SKM-1 (cell line): ENCODE measurements at regions not wholly inside any gene's neighbourhood (a gene's known extent, or its start where the extent isn't known, plus 50 kb on each side); places are given as distances from the start of the nearest gene placed in this dataset.

Experiments
- DNase-seq: peaks from one replicate; lab custom pipeline; 2025; ENCODE audit not compliant: unreplicated experiment; lab: John Stamatoyannopoulos, UW

DNA sequence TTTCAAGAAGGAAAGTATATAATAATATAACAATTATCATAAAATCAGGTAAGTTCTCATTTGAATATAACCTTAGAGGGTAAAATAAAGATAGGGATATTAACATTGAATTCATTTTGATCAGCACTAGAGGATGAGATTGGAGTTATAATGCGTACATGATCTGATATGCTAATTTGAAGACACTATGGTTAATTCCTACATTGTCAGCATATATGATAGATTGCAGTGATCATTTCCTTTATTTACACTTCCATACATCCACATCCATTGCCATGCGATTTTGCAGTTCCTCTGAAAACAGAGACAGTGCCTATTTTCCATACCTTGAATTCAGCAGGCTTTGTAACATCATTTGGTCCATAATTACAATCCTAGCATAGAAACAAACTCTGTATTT is 519.2 kb downstream of the CCDC85A start:
- DNase-seq: no peak

DNA sequence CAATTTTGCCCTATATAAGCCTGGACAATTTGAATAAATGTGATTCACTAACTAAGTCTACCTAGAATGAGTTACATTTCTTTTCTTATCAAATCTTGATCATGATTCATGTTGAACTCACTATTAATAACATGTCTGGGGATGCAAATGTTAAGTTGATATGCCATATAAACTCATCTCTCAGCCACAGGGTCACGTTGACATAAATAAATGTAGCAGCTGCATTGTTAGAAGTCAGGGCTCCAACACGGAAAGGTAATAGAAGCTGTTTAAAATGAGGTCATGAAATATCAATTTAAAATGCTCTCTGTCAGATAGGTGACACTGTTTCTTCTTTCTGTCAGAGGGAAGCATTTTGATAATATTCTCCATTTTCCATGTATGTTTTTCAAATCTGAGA is 521.9 kb downstream of the CCDC85A start:
- DNase-seq: no peak

DNA sequence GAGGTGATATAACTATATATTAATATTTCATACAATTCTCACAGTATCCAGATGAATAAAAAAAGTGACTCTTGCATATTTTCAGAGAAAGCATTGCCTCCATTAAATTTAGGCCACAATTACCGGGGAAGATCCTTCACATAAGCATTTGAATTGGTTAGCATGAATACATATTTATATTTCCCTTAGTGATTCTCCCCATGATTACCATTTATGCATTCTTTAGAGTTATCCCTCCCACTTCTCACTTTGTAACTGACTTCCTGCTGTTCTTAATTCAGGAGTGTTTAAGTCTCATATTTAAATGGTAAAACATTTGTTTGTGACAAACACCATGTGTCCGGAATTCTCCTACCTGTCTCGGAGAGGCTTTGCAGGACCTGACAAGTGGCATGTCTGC is 523.4 kb downstream of the CCDC85A start:
- DNase-seq: no peak

DNA sequence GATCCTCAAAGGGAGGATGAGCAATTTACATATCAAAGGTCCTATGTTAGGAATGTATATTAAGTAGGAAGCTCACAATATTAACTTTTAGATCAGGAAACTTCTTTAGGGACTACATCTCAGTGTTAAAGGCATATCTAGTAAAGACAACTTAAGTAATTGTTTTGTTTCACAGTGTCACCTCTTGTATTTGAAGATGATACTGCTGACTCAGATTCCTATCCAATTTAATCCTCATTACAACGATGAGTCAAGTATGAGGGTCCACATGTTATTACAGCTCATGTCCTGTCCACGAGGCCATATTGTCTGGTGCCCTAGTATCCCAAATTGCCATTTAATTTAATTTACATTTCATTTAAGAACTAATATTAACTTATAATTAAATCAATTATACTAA is 523.9 kb downstream of the CCDC85A start:
- DNase-seq: no peak

DNA sequence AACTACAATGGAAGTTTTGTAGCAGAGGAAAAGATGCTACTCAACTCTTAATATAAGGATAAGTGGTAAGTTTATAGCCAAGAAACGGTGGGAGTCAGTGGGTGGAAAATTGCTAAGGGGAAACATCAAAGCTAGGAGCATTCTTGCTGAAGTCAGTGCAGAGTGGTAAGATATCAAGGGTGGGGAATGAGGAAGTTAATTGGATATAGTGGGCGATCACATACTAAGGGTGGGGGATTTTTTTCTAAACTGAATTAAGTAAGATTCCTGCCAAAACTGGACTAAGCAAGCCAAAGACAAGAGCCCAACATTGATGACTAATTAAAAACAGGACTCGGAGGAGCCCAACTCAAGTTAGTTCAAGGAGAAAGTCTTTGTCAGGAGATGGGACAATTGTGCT is 525.4 kb downstream of the CCDC85A start:
- no peak for DNase-seq

DNA sequence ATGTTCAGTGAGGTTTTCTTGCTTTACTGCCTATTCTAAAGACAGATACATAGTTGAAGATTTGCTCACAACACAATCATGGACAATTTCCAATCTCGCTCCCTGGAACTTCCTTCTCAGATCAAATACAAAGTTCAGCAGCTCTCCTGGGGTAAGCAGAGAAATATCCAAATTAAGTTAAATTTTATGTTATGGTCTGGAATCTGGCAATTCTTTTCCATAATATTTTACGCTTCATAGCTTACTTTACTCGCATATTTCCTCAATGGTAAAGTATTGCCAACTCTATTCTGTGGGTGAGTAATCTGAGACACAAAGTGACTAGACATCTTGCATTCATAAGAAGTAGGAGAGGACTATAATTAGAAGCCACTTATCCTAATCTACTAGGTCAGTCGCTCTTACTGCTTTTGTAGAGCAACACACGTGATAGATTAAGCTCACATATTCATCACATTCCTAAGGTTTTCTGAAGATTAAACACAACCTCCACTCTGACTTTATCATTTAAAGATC is 529.4 kb downstream of the CCDC85A start:
- DNase-seq: no peak

DNA sequence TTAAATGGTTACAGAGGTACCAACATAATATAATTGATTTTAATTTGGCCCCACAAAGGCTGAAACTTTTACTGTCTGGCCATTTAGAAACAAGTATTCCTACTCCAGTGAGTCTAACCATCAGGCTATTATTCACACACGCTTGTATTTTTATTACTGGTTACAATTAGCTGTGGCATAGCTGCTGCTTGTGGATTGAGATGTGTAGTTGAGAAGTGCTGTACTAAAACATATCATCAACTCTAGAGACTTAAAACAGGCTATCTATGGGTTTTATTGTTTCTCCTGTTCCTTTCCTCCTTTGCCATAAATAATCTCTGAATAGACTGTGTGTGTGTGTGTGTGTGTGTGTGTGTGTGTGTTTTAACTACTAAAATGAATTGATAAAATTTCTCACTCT is 530.2 kb downstream of the CCDC85A start:
- no peak for DNase-seq

DNA sequence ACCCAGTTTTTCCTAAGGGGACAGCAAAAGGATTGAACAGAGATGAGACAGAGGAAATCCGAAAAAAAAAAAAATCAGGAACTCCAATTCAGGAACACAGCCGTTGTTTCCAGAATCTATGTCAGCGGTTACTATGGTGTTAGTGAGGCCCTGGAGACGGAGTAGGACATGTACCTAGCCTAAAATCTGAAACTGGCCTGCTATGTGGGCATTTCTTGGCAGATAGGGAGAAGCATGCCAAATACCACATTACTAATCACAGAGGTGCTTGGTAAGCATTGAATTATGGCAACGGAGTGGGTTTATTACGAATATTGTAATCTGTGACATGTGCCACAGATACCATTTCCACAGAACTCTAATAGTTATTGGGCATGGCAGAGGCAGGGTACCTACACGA is 530.6 kb downstream of the CCDC85A start:
- no peak for DNase-seq

DNA sequence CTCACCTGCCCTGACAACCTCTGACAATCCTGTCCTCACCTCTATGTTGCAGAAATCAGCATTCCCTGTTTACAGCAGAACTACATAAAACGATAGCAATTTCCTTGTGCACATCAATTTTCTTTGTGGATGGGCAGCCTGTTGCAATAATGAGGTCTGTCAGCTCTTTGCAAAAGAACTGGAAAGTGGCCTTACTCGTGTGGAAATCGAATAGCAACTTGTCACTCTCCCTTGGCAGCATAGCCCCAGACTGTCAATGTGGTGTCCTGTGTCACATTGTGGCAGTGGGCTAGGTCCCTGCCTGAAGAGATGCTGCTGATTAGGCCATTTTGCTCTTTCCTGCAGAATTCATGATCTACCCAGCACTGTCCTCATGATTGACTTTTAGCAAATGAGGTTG is 531.9 kb downstream of the CCDC85A start:
- DNase-seq: no peak

DNA sequence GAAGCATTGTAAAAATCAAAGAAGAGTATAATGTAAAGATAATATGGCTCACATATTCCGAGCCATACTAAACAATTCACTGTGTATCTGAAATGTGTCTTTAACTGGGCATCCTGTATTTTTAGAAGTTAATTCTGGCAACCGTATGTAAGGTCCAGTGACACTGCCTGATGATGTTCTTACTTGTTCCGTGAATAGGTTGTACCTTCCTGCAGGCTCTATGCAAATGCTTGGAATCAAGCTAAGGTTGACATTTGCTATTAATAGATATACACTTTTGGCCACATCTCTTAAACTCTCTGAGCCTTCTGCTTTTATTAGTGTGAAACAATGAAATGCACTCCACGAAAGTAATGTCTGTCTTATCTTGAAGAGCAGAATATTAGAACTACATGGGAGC is 534.6 kb downstream of the CCDC85A start:
- no peak for DNase-seq

DNA sequence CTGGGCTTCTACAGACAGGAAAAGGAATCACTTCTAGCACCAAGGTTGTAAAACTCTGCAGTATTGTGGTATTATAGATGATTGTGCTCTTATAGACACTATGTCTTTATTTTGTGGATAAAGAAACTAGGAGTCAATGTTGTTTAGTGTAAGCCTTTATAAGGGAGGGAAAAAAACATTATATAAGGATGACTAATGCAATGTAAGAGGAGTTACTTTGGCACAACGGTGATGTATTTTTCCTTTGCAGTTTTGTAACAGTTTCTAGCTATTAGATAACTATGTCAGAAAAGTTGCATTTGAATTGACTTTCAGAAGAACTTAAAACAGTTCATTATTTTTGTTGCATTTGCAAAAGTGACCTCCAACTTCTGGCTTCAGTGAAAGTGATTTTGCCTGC is 545.4 kb downstream of the CCDC85A start:
- no peak for DNase-seq

DNA sequence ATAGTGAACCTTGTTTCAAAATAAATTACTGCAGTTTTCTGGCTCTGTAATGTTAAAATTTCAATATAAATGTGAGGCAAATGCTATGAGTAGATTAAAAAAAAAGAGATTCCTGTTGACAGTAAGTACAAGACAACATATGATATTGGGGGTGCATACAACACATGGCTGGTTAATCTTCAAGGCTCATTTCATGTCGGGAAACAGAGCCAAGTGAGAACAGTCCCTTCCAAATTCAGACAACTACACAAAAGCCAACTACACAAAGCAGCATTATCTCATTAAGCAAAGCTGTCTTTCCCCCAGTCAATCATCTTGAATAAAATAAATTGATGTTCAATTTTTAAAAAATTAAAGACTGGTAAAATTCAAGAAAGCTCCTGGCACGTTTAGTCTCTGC is 549.2 kb downstream of the CCDC85A start:
- DNase-seq: no peak

DNA sequence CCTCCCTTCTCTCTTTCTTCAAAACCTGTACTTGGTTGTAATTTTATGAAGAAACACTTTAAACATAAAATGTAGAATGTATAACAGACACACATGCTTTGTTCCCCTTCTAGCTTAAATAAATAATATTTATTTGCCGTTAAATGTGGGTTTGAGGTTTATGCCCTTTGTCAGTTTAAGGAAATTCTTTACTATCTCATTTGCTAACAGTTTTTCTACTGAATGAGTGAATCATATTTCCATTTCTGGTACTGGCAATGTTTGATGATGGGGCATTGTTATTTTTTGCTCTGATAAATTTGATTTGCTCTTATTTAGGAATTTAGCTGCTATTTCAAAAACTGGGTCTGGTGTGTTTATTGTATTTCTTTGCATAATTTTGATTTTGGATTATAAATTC is 555.6 kb downstream of the CCDC85A start:
- no peak for DNase-seq

DNA sequence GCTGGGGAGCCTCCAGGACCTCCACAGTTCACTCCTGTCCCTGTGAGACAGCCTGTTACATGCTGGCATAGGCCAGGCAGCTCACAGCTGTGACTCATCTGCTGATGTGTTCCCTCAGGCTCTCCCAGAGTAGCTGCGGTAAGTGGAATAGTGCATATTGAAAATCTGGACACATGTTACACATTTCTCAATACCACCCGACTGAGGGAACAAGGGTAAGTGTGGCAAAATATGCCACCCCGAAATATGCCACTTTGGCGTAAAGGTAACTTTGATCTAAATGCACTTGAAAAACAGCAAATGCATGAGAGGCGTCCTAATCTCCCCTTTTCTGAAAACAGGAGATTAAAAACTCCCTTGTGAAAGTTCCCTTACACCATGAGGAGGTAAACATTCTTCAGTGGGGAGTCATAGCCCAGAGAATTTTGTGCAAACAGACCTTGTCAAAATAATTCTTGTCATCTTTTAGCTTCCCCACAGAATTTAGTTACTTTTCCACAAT is 557.9 kb downstream of the CCDC85A start:
- no peak for DNase-seq

DNA sequence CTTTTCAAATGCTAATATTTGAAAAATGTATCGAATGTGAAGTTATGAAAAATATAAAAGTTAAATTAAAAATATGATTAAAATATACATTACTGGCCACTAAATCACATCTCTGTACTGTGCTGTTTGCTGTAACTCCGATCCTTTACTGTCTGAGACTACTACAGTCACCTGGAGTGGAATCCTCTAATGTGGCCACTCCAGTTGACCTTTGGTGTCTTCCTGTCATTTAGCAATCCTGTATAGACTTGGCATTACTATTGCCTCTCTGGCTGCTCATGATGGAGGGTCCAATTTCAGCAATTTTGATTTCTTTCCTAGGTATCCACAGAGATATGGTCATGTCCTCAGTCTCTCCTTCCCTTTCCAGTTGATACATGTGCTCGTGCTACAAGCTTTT is 560.0 kb downstream of the CCDC85A start:
- no peak for DNase-seq

DNA sequence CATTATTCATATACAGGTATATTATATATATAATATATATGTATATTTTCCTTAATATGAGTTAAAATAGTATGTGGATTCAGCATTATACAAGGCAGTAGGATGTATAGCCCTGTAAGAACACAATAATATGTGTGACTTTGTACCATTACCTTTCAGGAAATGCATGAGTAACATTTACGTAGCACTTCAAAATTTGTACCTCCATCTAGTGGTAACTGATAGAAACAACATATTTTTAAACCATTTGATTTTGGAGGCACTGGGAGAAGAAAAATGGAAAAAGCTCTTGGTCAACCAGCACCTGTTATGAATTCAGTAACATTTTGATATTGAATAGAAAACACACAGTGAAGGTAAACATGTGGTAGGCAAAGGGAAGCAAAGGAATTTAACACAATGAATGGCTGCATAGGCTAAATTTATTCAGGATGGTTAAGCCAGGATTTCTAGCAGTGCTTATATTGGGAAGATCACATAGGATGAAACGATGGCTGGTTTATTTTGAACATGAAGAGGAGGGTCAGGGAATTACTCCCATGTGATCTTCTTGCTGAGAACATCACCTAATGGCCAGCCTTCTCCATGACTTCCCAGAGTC is 565.5 kb downstream of the CCDC85A start:
- no peak for DNase-seq

DNA sequence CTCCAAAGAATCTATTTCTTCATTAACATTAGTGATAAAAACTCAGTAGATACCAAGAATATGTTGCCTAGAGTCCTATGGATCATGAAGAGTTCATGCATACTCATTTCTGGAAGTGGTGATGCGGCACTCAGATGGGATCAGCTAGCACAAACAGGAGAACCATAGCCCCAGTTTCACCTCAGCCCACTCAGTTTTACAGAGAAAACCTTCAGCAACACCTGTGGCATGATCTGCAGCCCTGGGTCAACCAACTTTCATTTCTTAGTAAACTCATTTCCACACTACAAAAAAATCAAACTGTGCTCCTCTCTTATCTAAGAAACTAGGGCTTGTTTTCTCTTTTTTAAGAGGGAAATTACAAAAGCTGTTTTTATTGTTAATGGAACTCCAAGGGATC is 569.4 kb downstream of the CCDC85A start:
- no peak for DNase-seq

DNA sequence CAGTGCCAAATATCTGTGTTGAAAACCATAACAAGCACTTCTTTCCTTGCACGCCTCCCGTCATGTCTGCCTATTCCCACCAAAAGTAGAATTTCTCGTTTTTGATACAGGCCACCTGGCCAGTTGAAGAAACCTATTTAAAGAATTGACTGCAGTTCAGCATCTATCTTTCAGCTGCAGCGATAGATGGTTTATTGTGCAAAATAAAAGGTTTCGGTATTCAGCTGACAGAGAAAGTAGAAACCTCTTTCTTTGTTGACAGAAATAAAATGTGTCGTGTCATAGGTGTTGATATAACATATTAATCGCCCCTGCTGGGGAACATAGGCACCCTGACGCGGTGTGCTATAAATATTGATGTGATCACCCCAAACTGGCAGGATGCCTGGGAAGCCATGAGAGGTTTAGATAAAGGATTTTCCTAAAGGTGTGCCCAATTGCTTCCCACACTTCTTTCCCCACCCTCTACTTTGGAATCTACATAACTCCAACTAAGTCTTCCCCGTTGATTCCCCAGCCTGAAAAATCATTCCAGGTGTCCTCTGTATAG is 570.4 kb downstream of the CCDC85A start:
- DNase-seq: no peak

DNA sequence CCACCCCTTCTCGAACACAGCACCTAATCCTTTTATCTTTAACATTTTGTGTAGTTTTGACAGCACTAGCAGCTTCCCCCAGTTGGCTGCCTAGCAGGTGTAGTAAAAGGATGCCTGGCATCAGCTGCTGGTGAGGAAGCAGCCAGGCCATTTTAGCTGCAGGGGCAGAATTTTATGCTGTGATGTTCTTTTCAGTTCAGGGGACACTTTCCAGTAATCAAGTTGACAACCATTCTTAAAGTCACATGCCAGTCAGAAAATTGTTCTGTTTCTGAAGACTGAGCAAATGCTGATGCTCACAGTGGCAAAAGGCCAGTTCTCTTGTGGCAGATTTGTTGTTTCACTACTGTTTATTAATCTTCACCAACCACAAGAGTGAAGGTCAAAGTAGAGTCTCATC is 570.8 kb downstream of the CCDC85A start:
- DNase-seq: no peak

DNA sequence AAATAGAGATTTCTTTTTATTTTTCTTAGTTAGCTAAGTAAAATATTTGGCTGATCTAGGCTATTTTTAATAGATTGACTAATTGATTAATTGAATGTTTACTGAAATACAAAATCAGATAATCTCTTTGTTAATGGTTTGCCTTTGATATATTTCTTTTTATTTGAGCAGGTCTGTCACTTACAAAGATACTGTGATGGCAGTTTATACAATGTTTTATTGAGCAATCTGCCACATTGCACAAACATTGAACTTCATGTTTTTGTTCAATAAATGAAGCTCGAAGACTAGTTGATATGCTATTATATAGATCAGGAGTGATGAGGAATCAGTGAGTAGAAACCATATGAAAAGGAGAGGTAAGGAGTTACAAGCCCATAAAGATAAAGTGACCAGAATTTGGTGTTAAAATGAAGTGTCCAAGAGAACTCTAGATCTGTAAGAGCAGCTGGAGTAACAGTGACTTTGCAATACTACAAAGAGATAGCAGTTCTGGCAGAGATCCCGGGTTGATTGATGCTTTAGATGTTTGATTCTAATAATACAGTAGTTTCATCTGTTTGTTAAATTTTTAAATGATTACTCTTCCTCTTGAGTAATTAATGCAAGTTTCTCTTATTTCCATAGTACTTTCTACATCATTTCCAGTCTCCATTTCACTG is 574.2 kb downstream of the CCDC85A start:
- DNase-seq: no peak

DNA sequence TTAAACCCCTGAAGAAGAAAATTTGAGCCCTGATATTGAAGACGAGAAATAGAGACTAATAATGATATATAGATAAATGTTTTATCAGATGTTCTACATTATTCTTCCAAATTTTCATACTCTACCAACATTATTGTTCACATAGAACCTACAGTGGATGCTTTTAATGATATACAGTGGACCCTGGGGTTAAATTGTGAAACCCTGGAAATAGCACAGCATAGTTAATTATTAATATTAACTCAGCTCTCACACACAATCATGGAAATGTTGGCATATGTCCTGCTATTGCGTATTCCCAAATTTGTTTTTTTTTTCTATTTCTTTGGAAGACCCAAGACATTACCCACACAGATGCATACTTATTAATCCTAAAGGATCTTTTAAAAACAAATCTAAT is 579.9 kb downstream of the CCDC85A start:
- no peak for DNase-seq

DNA sequence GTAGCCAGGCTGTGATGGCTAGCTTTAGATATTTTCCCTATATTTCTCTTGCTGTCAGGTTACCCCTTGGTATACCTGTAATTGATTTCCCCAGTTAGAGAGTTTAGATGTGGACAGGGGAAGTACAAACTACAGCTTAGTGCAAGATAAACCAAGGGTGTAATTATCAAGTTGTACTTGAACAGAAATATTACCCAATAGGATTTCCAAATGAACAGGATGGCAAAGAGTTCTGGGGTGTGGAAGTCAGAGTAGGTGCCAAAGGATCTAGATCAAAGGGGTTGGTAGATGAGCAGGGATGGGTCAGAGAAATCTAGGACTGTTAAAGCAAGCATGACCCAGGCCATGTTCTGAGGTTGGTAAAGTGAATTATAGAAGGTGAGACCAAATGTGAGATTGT is 585.2 kb downstream of the CCDC85A start:
- no peak for DNase-seq

DNA sequence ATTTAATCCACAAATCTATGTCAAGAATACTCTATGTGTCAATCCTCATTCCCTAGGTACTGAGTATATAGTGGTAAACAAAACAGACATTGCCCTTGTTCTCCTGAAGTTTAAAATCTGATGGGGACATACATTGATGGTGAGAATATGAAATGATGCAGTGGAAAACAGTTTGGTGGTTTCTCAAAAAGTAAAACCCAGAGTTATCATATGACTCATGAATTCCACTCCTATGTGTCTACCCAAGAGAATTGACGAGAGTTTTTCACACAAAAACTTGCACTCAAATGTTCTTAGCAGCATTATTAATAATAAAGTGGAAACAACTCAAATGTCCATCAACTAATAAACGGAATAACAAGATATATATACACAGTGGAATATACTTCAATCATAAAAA is 586.7 kb downstream of the CCDC85A start:
- DNase-seq: no peak
